ENCODE measurements at regions not wholly inside any gene's neighbourhood (a gene's known extent, or its start where the extent isn't known, plus 50 kb on each side); places are given as distances from the start of the nearest gene placed in this dataset.

DNA sequence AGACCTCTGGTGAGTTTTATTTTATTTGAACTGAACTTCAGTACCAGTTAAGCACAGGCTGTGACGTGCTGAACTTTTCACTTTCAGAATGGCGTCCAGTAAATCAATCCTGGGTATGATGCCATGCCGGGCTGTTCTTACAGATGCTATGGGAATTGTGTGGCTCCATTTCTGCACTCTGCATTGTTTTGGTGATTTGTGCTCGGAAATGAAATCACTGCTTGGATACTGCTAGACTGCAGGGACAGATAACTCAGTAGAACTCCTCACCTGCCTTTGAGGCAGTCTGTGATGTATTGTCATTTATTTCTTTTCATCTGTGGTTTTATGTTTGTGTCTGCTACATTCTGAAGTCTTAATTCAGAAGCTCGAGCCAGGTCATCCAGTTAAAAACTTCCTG, 172.7 kb downstream of the PTPN11 start:
- Histone ChIP-seq H3K27ac (no peak overlapping the region), H3K4me1 (no peaks in the 10 kb centered on the region), H3K4me3 (no peak overlapping the region), H3K36me3 (no peaks in the 10 kb centered on the region), H3K27me3 (replicated peaks in 1 of 7) (peaks cover 0 to 13% (median 0%) of the 10 kb centered on the region in 7 donors), H3K9me3 (peaks cover 0 to 8% (median 0%) of the 10 kb centered on the region in 8 donors)
- TF ChIP-seq, protein P1, sequence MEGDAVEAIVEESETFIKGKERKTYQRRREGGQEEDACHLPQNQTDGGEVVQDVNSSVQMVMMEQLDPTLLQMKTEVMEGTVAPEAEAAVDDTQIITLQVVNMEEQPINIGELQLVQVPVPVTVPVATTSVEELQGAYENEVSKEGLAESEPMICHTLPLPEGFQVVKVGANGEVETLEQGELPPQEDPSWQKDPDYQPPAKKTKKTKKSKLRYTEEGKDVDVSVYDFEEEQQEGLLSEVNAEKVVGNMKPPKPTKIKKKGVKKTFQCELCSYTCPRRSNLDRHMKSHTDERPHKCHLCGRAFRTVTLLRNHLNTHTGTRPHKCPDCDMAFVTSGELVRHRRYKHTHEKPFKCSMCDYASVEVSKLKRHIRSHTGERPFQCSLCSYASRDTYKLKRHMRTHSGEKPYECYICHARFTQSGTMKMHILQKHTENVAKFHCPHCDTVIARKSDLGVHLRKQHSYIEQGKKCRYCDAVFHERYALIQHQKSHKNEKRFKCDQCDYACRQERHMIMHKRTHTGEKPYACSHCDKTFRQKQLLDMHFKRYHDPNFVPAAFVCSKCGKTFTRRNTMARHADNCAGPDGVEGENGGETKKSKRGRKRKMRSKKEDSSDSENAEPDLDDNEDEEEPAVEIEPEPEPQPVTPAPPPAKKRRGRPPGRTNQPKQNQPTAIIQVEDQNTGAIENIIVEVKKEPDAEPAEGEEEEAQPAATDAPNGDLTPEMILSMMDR (IDR thresholded peaks at IDR 0.05 in 8 of 11, conservative IDR thresholded peaks at IDR 0.05 in 3 of 11): no peak
- no peak for DNase-seq
- WGBS, 5 donors: 61 to 73% (median 70%) methylated on average over 5 of the region's 5 CpGs
- intact Hi-C loops (cut with DNase I; ENCODE audit: low total_unique reads): no loop called here

DNA sequence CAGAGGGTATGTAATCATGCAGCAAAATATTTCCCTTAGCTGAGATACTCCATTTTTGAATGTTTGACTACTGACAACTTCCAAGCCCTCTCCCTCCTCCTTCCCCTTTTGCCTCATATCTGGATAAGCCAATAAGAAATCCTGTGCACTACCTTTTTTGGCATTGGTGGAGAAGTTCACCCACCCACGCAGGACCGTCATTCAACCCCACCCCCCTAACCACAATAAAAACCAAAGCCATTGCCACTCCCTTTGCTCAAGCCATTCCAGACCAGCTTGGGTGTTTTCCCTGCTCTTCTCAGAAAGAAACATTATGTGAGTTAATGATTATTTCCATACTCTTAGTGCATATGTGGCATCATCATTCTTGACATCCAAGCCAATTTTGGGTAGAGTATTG, 176.7 kb downstream of the PTPN11 start:
- TF ChIP-seq POLR2AphosphoS5 (IDR thresholded peaks at IDR 0.05): no peak
- TF ChIP-seq, protein P1 (IDR thresholded peaks at IDR 0.05 in 8 of 11, conservative IDR thresholded peaks at IDR 0.05 in 3 of 11): no peak
- TF ChIP-seq POLR2A (IDR thresholded peaks at IDR 0.05): no peak
- peaks cover 0 to 9% (median 0%) of the 10 kb centered on the region in 8 donors for H3K9me3 ChIP-seq
- 19 to 51% (median 33%) methylated on average over 2 of the region's 2 CpGs for WGBS, 5 donors
- H3K4me1 ChIP-seq: no peaks in the 10 kb centered on the region
- H3K36me3 ChIP-seq: no peaks in the 10 kb centered on the region
- peaks cover 0 to 36% (median 0%) of the 10 kb centered on the region in 7 donors for H3K27me3 ChIP-seq (replicated peaks in 1 of 7)
- intact Hi-C loops (cut with DNase I; ENCODE audit: low total_unique reads): no loop called here
- no peak overlapping the region for H3K27ac ChIP-seq
- no peak for DNase-seq
- no peak overlapping the region for H3K4me3 ChIP-seq

DNA sequence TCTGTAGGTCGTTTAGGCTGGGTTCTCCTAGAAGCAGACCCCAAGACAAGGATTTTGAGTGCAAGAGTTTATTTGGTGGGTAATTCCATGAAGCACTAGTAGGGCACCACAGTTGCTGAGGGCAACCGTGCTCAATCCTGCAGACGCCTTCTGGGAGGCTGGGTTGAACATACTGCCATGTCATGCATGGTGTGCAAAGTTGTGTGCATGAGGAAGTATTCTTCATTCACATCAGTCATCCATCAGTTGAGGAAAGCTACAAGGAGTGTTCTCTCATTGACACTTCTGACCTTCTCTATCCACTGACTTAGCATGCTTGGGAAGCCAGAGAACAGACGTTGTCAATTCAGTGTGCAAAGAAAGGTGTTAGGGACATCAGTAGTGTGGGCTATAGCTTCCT, 179.2 kb downstream of the PTPN11 start:
- no peak overlapping the region for H3K4me3 ChIP-seq
- peaks cover 0 to 14% (median 0%) of the 10 kb centered on the region in 8 donors for H3K9me3 ChIP-seq
- H3K27me3 ChIP-seq (replicated peaks in 1 of 7): peaks cover 0 to 59% (median 0%) of the 10 kb centered on the region in 7 donors
- H3K27ac ChIP-seq: no peak overlapping the region
- TF ChIP-seq POLR2AphosphoS5 (IDR thresholded peaks at IDR 0.05) (no peak), POLR2A (IDR thresholded peaks at IDR 0.05) (no peak)
- TF ChIP-seq, protein P1 (IDR thresholded peaks at IDR 0.05 in 8 of 11, conservative IDR thresholded peaks at IDR 0.05 in 3 of 11): no peak
- no peak for DNase-seq
- no peaks in the 10 kb centered on the region for H3K4me1 ChIP-seq
- WGBS, 5 donors: 60 to 79% (median 72%) methylated on average over 3 to 4 of the region's 4 CpGs
- H3K36me3 ChIP-seq: no peaks in the 10 kb centered on the region
- intact Hi-C loops (cut with DNase I; ENCODE audit: low total_unique reads): no loop called here

DNA sequence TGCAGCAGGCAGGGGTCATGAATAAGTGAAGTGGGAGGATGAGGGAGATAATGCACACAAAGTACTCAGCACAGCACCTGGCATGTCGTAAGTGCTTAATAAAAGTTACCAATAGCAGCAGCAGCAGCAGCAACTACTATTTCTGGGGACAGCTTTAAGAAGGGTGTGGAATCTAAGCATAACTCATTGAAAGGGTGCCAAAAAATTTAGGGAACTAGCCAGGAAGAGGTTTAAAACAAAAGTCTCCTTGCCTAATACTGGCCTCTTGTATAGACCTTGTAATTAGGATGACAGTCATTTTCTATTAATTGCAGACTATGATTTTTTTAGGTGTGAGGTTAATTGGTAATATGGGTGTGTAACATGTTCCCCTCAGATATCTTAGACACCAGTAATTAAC, 179.9 kb downstream of the PTPN11 start:
- H3K27me3 ChIP-seq (replicated peaks in 1 of 7): peaks cover 0 to 62% (median 0%) of the 10 kb centered on the region in 7 donors
- H3K27ac ChIP-seq: no peak overlapping the region
- TF ChIP-seq POLR2AphosphoS5 (IDR thresholded peaks at IDR 0.05): no peak
- no peak for TF ChIP-seq POLR2A (IDR thresholded peaks at IDR 0.05)
- TF ChIP-seq, protein P1 (IDR thresholded peaks at IDR 0.05 in 8 of 11, conservative IDR thresholded peaks at IDR 0.05 in 3 of 11): no peak
- WGBS, 5 donors: 64 to 81% (median 76%) methylated on average over 1 of the region's 1 CpG
- no peaks in the 10 kb centered on the region for H3K36me3 ChIP-seq
- intact Hi-C loops (cut with DNase I; ENCODE audit: low total_unique reads): no loop called here
- peaks cover 0 to 8% (median 0%) of the 10 kb centered on the region in 8 donors for H3K9me3 ChIP-seq
- no peak overlapping the region for H3K4me3 ChIP-seq
- no peaks in the 10 kb centered on the region for H3K4me1 ChIP-seq
- no peak for DNase-seq
